ENCODE measurements at regions not wholly inside any gene's neighbourhood (a gene's known extent, or its start where the extent isn't known, plus 50 kb on each side); places are given as distances from the start of the nearest gene placed in this dataset.

- no peak overlapping the region for H2BK12ac ChIP-seq (ENCODE audit: insufficient read length, low read depth, low read length)
- H3K27ac ChIP-seq (ENCODE audit: insufficient read length, low read depth, low read length): no peak overlapping the region
- no peak overlapping the region for H2AK5ac ChIP-seq (ENCODE audit: insufficient read length, low read length)
- no peak overlapping the region for H3K56ac ChIP-seq (ENCODE audit: insufficient read length, low read depth, low read length)
- H3K18ac ChIP-seq (ENCODE audit: insufficient read length, low read depth, low read length): no peak overlapping the region
- H2BK120ac ChIP-seq (ENCODE audit: low read depth, low read length, poor library complexity, severe bottlenecking): no peak overlapping the region
- H3K36me3 Mint-ChIP-seq (ENCODE audit: insufficient read depth in 1 of 3, low read depth in 3 of 3): peaks cover 0 to 4% (median 0%) of the 10 kb centered on the region in 3 experiments; a peak in 2 of 7 replicates
- H3K27me3 Mint-ChIP-seq (ENCODE audit: low read depth): no peaks in the 10 kb centered on the region
- no peaks in the 10 kb centered on the region for H3K9me3 ChIP-seq (ENCODE audit: control insufficient read depth, low read depth, low read length)
- H3K4me1 ChIP-seq (ENCODE audit: insufficient read depth, low read length): peaks cover 22% of the 10 kb centered on the region
- H4K91ac ChIP-seq (ENCODE audit: insufficient read length, low read depth, low read length): no peak overlapping the region
- H3K27ac Mint-ChIP-seq: peak overlapping the region in 1 of 3 experiments; percentile 54; a peak in 2 of 7 replicates
- H2BK20ac ChIP-seq (ENCODE audit: low read depth, low read length, poor library complexity, severe bottlenecking): no peak overlapping the region
- H2BK5ac ChIP-seq (ENCODE audit: insufficient read length, low read length): no peak overlapping the region
- no peaks in the 10 kb centered on the region for H3K79me1 ChIP-seq (ENCODE audit: insufficient read depth, low read depth, low read length, poor library complexity, severe bottlenecking)
- H3K9ac ChIP-seq (ENCODE audit: extremely low read depth, insufficient read length, low read length): no peak overlapping the region
- no peak for DNase-seq
- H3K14ac ChIP-seq (ENCODE audit: insufficient read depth, low read length): no peak overlapping the region
- no peaks in the 10 kb centered on the region for H3K27me3 ChIP-seq (ENCODE audit: insufficient read depth, low read length)
- H4K5ac ChIP-seq (ENCODE audit: insufficient read length, low read depth, low read length): no peak overlapping the region
- WGBS (ENCODE audit: extremely low coverage, insufficient read length, low lambda C conversion rate): no CpG with 5 or more reads among the region's 3 CpGs
- H2BK15ac ChIP-seq (ENCODE audit: low read depth, low read length): no peak overlapping the region
- H4K20me1 ChIP-seq (ENCODE audit: control insufficient read depth, insufficient read depth, insufficient read length): no peaks in the 10 kb centered on the region
- H3K23ac ChIP-seq (ENCODE audit: insufficient read length, low read depth, low read length): no peak overlapping the region
- no peak overlapping the region for H3K4me3 Mint-ChIP-seq
- no peaks in the 10 kb centered on the region for H3K9me3 Mint-ChIP-seq
- H3K23me2 ChIP-seq (ENCODE audit: insufficient read length, low read depth, low read length, poor library complexity, severe bottlenecking): no peaks in the 10 kb centered on the region
- no peak overlapping the region for H4K8ac ChIP-seq (replicated peaks; ENCODE audit: insufficient read length, low read depth, low read length)
- no peak overlapping the region for H2AFZ ChIP-seq (ENCODE audit: low read length)
- TF ChIP-seq CTCF (conservative IDR thresholded peaks at IDR 0.05): no peak
- H3K4me1 Mint-ChIP-seq: peaks cover 54% of the 10 kb centered on the region in 2 experiments
- H3K4ac ChIP-seq (ENCODE audit: low read depth, low read length): no peak overlapping the region
- no peak overlapping the region for H3T11ph ChIP-seq (ENCODE audit: low read length)
- H3K79me2 ChIP-seq (ENCODE audit: insufficient read depth, low read length): no peaks in the 10 kb centered on the region
- no peak overlapping the region for H3K4me2 ChIP-seq (ENCODE audit: insufficient read depth, insufficient read length, low read length)
Measured at GRCh38 chr13:99695857-99696256, 194.6 kb downstream of the TM9SF2 start.

Data from H9 (cell line).